Subcutaneous abdominal adipose tissue (tissue), 5 donors: ENCODE measurements at regions not wholly inside any gene's neighbourhood (a gene's known extent, or its start where the extent isn't known, plus 50 kb on each side); places are given as distances from the start of the nearest gene placed in this dataset.
"Not testable (repeated sequence)": the region's sequence is repeated elsewhere in the genome, so short reads cannot be mapped to it uniquely, and the experiment has no call there.

ENCODE experiments used
- H3K27ac ChIP-seq: one replicate; pipeline ENCODE4 v1.7.0; 2013; ENCODE audit warnings: low read depth, mild to moderate bottlenecking, inconsistent platforms, low read length, moderate library complexity
- H3K27me3 ChIP-seq, 5 donors: one replicate each; pipeline ENCODE4 v1.7.0; 2013; ENCODE audit warnings: low read length in 5 of 5, inconsistent platforms in 1 of 5; ENCODE audit not compliant: control insufficient read depth in 5 of 5, insufficient read depth in 4 of 5
- H3K36me3 ChIP-seq, 5 donors: one replicate each; pipeline ENCODE4 v1.7.0; 2013; ENCODE audit warnings: low read length in 5 of 5; ENCODE audit not compliant: control insufficient read depth in 5 of 5, insufficient read depth in 5 of 5
- H3K4me1 ChIP-seq, 5 donors: one replicate each; pipeline ENCODE4 v1.7.0; 2013; ENCODE audit warnings: low read length in 5 of 5, mild to moderate bottlenecking in 3 of 5, moderate library complexity in 1 of 5; ENCODE audit not compliant: control insufficient read depth in 5 of 5, insufficient read depth in 5 of 5
- H3K4me3 ChIP-seq, 5 donors: one replicate each; pipeline ENCODE4 v1.7.0; 2013; ENCODE audit warnings: low read length in 5 of 5, low read depth in 1 of 5
- H3K9ac ChIP-seq, 5 donors: one replicate each; pipeline ENCODE4 v1.7.0; 2013; ENCODE audit warnings: low read length in 5 of 5, mild to moderate bottlenecking in 4 of 5, moderate library complexity in 3 of 5
- H3K9me3 ChIP-seq, 5 donors: one replicate each; pipeline ENCODE4 v1.7.0; 2013; ENCODE audit warnings: low read length in 5 of 5; ENCODE audit not compliant: control insufficient read depth in 5 of 5
- donor health status: healthy.
- donor health status: healthy.
- donor health status: healthy.
- donor health status: healthy.
- donor health status: healthy.

DNA sequence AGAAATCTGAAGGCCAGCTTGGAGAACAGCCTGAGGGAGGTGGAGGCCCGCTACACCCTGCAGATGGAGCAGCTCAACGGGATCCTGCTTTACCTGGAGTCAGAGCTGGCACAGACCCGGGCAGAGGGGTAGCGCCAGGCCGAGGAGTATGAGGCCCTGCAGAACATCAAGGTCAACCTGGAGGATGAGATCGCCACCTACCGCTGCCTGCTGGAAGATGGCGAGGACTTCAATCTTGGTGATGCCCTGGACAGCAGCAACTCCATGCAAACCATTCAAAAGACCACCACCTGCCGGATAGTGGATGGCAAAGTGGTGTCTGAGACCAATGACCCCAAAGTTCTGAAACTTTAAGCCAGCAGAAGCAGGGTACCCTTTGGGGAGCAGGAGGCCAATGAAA, 318.4 kb downstream of the ZFHX3 start:
- not testable (repeated sequence) for H3K27me3 ChIP-seq, H3K4me3 ChIP-seq, H3K4me1 ChIP-seq, H3K9me3 ChIP-seq, H3K27ac ChIP-seq, H3K36me3 ChIP-seq, H3K9ac ChIP-seq

DNA sequence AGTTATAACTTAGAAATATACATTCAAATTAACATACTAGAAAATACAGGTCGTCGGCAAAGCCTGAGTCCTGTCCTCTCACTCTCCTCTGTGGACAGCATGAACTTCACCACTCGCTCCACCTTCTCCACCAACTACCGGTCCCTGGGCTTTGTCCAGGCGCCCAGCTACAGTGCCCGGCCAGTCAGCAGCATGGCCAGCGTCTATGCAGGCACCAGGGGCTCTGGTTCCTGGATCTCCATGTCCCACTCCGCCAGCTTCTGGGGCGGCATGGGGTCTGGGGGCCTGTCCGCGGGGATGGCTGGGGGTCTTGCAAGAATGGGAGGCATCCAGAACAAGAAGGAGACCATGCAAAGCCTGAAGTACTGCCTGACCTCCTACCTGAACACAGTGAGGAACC, 319.4 kb downstream of the ZFHX3 start:
- Histone ChIP-seq H3K4me3 (no peak overlapping the region), H3K9ac (no peak overlapping the region), H3K36me3 (no peaks in the 10 kb centered on the region), H3K4me1 (no peaks in the 10 kb centered on the region), H3K27ac (no peak overlapping the region), H3K27me3 (no peaks in the 10 kb centered on the region), H3K9me3 (peaks cover 0 to 6% (median 0%) of the 10 kb centered on the region in 5 donors)

DNA sequence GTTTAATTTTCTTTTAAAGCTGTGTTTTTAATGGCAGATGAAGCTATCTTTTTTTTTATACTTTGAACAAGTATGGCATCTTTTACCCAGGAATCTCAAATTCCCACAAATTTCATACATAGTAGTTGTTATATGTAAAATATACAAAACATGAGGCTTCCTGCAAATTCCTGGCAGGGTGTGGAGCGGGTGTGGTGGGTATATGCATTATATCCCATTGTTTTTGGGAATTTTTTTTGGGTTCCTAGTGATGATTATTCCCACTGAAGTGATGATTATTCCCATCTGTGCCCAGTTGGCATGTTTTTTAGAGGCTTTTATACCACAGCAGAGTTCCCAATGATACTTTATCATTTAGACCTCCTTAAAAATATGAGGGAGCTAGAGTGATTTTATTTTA, 320.4 kb downstream of the ZFHX3 start:
- Histone ChIP-seq H3K9ac (no peak overlapping the region), H3K27me3 (no peaks in the 10 kb centered on the region), H3K9me3 (peaks cover 0 to 6% (median 0%) of the 10 kb centered on the region in 5 donors), H3K27ac (no peak overlapping the region), H3K4me3 (no peak overlapping the region), H3K36me3 (no peaks in the 10 kb centered on the region), H3K4me1 (no peaks in the 10 kb centered on the region)

DNA sequence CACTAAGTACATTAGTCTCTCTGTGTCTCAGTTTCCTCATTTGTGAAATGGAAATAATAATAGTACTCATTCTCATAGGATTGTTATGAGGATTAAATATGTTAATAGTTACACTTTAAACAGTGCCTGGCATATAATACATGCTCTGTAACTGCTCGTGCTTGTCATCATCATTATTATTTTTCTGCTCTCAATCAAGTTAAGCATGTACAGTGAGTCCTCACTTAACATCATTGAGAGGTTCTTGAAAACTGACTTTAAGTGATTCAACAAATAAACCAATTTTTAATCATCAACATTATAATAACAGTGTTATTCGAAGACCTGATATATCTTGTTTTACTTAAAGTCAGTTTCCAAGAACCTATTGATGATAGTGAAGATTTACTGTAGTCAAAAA, 322.3 kb downstream of the ZFHX3 start:
- H3K4me3 ChIP-seq = no peak overlapping the region
- H3K9ac ChIP-seq = no peak overlapping the region
- no peak overlapping the region for H3K27ac ChIP-seq
- H3K27me3 ChIP-seq = no peaks in the 10 kb centered on the region
- no peaks in the 10 kb centered on the region for H3K36me3 ChIP-seq
- H3K9me3 ChIP-seq = peaks cover 0 to 1% (median 0%) of the 10 kb centered on the region in 5 donors
- no peaks in the 10 kb centered on the region for H3K4me1 ChIP-seq

DNA sequence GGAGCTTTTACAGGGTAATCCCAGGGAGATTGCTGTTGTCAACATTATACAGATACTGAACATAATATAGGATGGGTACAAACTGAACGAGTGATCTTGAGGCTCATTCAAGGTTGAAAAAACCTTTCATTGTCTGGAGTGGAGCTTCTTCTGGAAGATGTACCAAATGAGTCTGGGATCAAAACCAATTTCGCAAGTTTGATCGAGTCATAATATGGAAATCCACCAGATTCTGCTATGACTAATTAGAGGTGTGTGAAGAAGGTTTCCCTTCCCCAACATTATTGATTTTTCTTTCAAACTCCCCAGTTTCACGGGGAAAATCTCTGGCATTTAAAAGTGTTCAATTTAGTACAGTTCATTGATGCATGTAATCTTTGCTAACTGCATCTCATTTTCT, 324.1 kb downstream of the ZFHX3 start:
- Histone ChIP-seq H3K36me3 (no peaks in the 10 kb centered on the region), H3K27ac (no peak overlapping the region)

DNA sequence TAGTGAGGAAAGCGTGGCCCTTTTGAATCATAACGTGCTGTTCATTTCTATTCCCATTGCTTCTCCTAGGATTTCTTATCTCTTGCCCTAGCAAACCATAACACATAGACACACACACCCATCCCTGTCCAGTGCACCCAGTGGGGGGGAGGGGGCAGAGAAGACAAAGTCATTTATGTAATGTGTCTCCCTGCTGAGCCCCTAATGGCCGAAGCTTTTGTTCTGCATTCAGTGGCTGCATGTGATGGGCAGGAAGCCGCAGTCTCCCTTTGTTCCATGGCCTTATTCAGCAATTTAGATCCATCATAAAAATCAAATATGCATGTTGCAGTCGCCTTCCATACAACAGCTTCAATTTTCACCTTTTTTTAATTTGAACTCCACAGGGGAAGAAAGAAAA, 325.4 kb downstream of the ZFHX3 start:
- Histone ChIP-seq H3K27ac (no peak overlapping the region), H3K4me3 (no peak overlapping the region), H3K9ac (no peak overlapping the region), H3K27me3 (no peaks in the 10 kb centered on the region), H3K36me3 (no peaks in the 10 kb centered on the region), H3K9me3 (no peaks in the 10 kb centered on the region), H3K4me1 (no peaks in the 10 kb centered on the region)

More for the DNA sequence above, 324.1 kb downstream of the ZFHX3 start:
- H3K4me1 ChIP-seq = no peaks in the 10 kb centered on the region
- H3K9ac ChIP-seq = no peak overlapping the region
- no peak overlapping the region for H3K4me3 ChIP-seq
- H3K9me3 ChIP-seq = no peaks in the 10 kb centered on the region
- no peaks in the 10 kb centered on the region for H3K27me3 ChIP-seq

DNA sequence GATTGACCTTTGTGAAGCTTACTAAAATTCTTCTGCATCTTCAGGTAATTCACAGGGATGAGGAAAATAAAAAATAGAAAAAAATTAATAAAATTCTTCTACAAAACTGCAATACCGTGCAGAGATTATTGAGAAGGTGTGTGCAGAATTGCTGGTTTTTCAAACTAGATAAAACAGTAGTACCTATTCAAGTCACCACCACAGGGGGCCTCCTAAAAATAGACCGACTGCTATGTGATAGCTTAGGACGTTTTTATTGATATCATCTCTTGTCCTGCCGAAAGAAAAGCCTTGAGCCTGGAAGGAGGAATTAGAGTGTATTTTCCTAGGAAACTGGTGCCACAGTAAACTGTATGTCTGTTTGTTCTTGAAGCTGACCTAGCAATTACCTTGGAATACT, 325.9 kb downstream of the ZFHX3 start:
- Histone ChIP-seq H3K27ac (no peak overlapping the region), H3K27me3 (no peaks in the 10 kb centered on the region), H3K4me1 (no peaks in the 10 kb centered on the region), H3K4me3 (no peak overlapping the region), H3K9me3 (no peaks in the 10 kb centered on the region), H3K9ac (no peak overlapping the region), H3K36me3 (no peaks in the 10 kb centered on the region)

DNA sequence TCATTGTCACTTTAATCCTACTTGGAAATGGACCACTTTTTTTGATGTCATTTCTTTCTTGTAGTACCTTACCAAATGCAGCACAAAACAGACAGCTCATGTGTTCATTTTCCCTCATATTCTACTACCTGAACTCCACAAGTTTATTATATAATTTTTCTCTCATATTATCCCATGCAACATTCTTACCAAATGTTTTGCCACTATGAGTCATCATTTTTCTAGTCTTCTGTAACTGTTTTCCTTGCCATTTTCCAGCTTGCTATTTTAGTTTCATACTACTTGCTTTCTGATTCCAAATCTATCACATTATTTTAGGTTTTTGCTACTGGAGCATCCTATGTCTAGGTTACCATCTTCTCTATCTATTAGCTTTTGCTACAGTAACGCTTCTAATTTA, 332.7 kb downstream of the ZFHX3 start:
- H3K36me3 ChIP-seq = no peaks in the 10 kb centered on the region
- no peak overlapping the region for H3K4me3 ChIP-seq
- no peaks in the 10 kb centered on the region for H3K27me3 ChIP-seq
- no peak overlapping the region for H3K9ac ChIP-seq
- no peaks in the 10 kb centered on the region for H3K4me1 ChIP-seq
- H3K27ac ChIP-seq = no peak overlapping the region
- H3K9me3 ChIP-seq = peaks cover 4 to 19% (median 12%) of the 10 kb centered on the region in 5 donors

DNA sequence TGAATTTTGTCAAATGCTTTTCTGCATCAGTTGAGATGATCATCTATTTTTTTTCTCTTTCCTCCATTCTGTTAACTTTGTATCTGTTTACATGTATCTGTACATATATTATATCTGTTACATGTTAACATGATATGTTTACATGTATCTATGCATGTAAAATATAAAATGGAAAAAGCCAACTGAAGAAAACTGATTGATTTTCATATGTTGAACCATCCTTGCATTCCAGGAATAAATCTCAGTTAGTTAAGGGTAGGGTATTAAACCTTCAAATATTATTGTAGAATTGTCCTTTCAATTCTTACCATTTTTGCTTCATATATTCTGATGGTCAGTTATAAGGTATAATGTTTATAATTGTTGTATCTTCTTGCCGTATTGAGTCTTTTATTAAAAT, 336.1 kb downstream of the ZFHX3 start:
- H3K36me3 ChIP-seq = no peaks in the 10 kb centered on the region

DNA sequence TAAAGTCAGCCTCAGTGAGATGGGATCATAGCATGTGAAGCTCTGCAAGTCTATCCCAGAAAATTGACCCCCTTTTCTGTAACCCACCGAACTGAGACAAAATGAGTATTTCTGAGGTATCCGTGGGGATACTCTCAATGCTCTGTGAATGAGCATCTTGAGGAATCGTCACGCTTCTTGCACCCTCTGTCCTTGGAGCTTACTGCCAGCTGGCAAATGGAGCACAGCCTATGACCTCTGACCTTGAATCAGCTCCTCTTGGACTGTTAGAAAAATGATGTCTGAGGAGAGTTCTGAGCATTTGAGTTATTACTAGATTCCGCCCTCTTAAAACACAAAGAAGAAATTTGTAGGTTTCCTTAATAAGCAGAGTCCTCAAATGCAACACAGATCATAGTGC, 342.1 kb downstream of the ZFHX3 start:
- Histone ChIP-seq H3K9me3 (peaks cover 1 to 11% (median 3%) of the 10 kb centered on the region in 5 donors), H3K27ac (no peak overlapping the region), H3K27me3 (no peaks in the 10 kb centered on the region), H3K9ac (no peak overlapping the region), H3K4me1 (no peaks in the 10 kb centered on the region), H3K36me3 (no peaks in the 10 kb centered on the region), H3K4me3 (no peak overlapping the region)

More for the DNA sequence above, 336.1 kb downstream of the ZFHX3 start:
- H3K4me3 ChIP-seq = no peak overlapping the region
- no peak overlapping the region for H3K27ac ChIP-seq
- H3K27me3 ChIP-seq = no peaks in the 10 kb centered on the region
- no peak overlapping the region for H3K9ac ChIP-seq
- no peaks in the 10 kb centered on the region for H3K4me1 ChIP-seq
- peaks cover 7 to 22% (median 18%) of the 10 kb centered on the region in 5 donors for H3K9me3 ChIP-seq
